Heart left ventricle (tissue), 16 donors: ENCODE measurements at regions not wholly inside any gene's neighbourhood (a gene's known extent, or its start where the extent isn't known, plus 50 kb on each side); places are given as distances from the start of the nearest gene placed in this dataset.

Source experiments
- ATAC-seq, 4 donors: fragments of 200-7000 bp; cut with Tn5 transposase; one replicate each; pipeline ENCODE4 v1.9.1; 2020 to 2022; ENCODE audit warnings: moderate library complexity in 4 of 4, mild to moderate bottlenecking in 3 of 4, moderate number of reproducible peaks in 1 of 4
- DNase-seq, 5 donors: peaks; one replicate each; pipeline ENCODE4 v3.0.0-alpha.2; 2020
- H3K27ac ChIP-seq, 12 donors: fragments of 200-600 bp; sonication (generic) in 4 of 12; one replicate each; pipeline versions ENCODE4 v1.5.0 to v1.8.0; 2016 to 2022; ENCODE audit warnings: mild to moderate bottlenecking in 2 of 12
- H3K27me3 ChIP-seq, 9 donors: fragments of 200-600 bp; sonication (generic) in 2 of 9; one replicate each; pipeline versions ENCODE4 v1.5.1 to v1.8.0; 2016 to 2022; ENCODE audit warnings: mild to moderate bottlenecking in 3 of 9
- H3K36me3 ChIP-seq, 9 donors: fragments of 200-600 bp; sonication (generic) in 2 of 9; one replicate each; pipeline versions ENCODE4 v1.5.0 to v1.8.0; 2018 to 2022; ENCODE audit warnings: mild to moderate bottlenecking in 2 of 9
- H3K4me1 ChIP-seq, 12 donors: fragments of 200-600 bp; sonication (generic) in 4 of 12; one replicate each; pipeline versions ENCODE4 v1.5.0 to v1.8.0; 2016 to 2022; ENCODE audit warnings: mild to moderate bottlenecking in 3 of 12
- H3K4me3 ChIP-seq, 12 donors: fragments of 200-600 bp; sonication (generic) in 4 of 12; one replicate each; pipeline versions ENCODE4 v1.5.0 to v1.8.0; 2017 to 2022; ENCODE audit warnings: mild to moderate bottlenecking in 9 of 12, moderate library complexity in 4 of 12
- H3K9me3 ChIP-seq, 12 donors: fragments of 200-600 bp; sonication (generic) in 4 of 12; one replicate each; pipeline versions ENCODE4 v1.5.0 to v1.8.0; 2016 to 2022; ENCODE audit warnings: mild to moderate bottlenecking in 1 of 12
- POLR2A ChIP-seq, 2 donors: fragments of 450-650 bp; IDR thresholded peaks; one replicate each; pipeline ENCODE4 v1.6.1; 2017; ENCODE audit warnings: antibody characterized with exemption in 2 of 2, mild to moderate bottlenecking in 2 of 2, moderate library complexity in 2 of 2
- WGBS, 4 donors: extraction: QIAGEN DNeasy Blood & Tissue Kit in 2 of 4; methylation state at CpG; one replicate each; pipeline versions ENCODE4 v1.1.5 to v1.1.7; 2013 to 2018; 5-methylcytosine and 5-hydroxymethylcytosine counted together
- intact Hi-C, 10 donors: fragments of 100-400 bp; cut with DNase I; formaldehyde crosslinking; loops; one replicate each; pipeline versions ENCODE4 v1.11.1 to v1.14.2; 2022
- TF ChIP-seq, protein P1 (sequence below), 12 donors: fragments of 200-600 bp; sonication (generic) in 4 of 12; IDR thresholded peaks; one replicate each; pipeline versions ENCODE4 v1.5.0 to v1.8.0; 2018 to 2022; ENCODE audit warnings: antibody characterized with exemption in 12 of 12, mild to moderate bottlenecking in 5 of 12
- donor health status: ischemic (EF 13 %, LVEDD 7.1; RV severe dilation, severe dysfunction).
- donor health status: healthy with polysubstance abuse.
- donor health status: DM: no; HTN: yes; CAD: no.
- donor health status: DM: no; HTN: no; CAD: no.
- donor health status: ischemic (EF 25% LVEDD 6.9; RV normal size, moderate dysfunction).
- donor health status: ischemic (EF 25% LVEDD 5.7; RV mildly dilated, moderate dysfunction).
- donor health status: healthy.
- donor health status: DM: yes; HTN: yes; CAD: no.
- donor health status: ischemic (EF 35%, LVEDD 5.7; RV mildly dilated, moderate dysfunction).
- donor health status: nonischemic (EF 11% LVEDD 7.7; RV severe dilation, severe dysfunction).
- donor health status: DM: yes; HTN: yes; CAD: no.
- donor health status: PGD.
- donor health status: ischemic (EF 29% LVEDD 5.4; RV normal size, mild dysfunction).
- donor health status: nonischemic (EF 23%, LVEDD 6.1; RV moderate dilation, normal function).

DNA sequence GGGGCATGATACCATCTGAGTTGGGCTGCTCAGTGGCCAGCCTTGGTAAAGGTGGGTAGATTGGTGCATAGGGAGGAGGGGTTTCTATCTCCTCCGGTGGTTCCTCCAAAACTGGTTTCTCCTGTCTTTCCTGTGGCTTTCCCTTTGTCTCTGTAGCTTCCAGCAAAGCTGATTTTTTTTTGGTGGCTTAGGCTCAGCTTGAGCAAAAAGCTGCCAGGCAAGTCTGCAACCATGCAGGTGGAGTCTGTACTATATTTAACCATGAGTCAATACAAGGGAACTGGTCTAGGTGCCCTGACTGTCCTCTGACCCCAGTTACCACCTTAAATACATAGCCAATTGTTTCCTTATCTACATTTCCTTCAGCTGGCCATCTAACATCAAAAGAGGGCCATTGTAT is 64.0 kb upstream of the ZNF681 start:
- H3K9me3 ChIP-seq = peaks cover 0 to 59% (median 34%) of the 10 kb centered on the region in 12 donors
- intact Hi-C loops = no loop called here

DNA sequence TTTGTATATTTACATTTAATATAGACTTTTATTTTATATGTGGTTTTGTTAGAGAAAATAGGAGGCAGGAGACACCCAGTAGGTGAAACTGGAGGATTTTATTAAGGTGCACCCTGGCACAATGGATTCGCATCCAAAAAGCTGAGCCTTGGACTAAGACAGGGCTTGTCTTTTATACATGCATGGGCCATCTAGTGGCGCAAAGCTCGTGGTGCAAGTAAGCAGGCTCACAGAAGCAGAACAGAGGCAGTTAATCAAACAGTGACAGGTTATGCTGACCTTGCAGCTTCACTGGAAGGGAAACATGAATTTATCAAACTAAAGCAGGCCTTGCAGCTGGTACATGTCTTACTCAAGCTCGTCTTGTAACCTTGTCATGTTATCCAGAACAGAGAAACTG is 58.8 kb upstream of the ZNF681 start:
- H3K27me3 ChIP-seq = no peaks in the 10 kb centered on the region
- H3K4me3 ChIP-seq = no peak overlapping the region
- intact Hi-C loops = no loop called here
- H3K9me3 ChIP-seq = peaks cover 0 to 27% (median 1%) of the 10 kb centered on the region in 12 donors
- no peaks in the 10 kb centered on the region for H3K4me1 ChIP-seq
- TF ChIP-seq, protein P1, sequence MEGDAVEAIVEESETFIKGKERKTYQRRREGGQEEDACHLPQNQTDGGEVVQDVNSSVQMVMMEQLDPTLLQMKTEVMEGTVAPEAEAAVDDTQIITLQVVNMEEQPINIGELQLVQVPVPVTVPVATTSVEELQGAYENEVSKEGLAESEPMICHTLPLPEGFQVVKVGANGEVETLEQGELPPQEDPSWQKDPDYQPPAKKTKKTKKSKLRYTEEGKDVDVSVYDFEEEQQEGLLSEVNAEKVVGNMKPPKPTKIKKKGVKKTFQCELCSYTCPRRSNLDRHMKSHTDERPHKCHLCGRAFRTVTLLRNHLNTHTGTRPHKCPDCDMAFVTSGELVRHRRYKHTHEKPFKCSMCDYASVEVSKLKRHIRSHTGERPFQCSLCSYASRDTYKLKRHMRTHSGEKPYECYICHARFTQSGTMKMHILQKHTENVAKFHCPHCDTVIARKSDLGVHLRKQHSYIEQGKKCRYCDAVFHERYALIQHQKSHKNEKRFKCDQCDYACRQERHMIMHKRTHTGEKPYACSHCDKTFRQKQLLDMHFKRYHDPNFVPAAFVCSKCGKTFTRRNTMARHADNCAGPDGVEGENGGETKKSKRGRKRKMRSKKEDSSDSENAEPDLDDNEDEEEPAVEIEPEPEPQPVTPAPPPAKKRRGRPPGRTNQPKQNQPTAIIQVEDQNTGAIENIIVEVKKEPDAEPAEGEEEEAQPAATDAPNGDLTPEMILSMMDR (IDR thresholded peaks at IDR 0.05) = peak; percentile 15 to 53 (median 36)
- TF ChIP-seq POLR2A (IDR thresholded peaks at IDR 0.05) = no peak
- H3K36me3 ChIP-seq = no peaks in the 10 kb centered on the region
- peak in 1 of 5 donors; percentile 37 for DNase-seq
- H3K27ac ChIP-seq = no peak overlapping the region
- 48 to 70% (median 59%) methylated on average over 4 of the region's 4 CpGs for WGBS, 4 donors
- peak in 3 of 4 donors; percentile 42 to 57 (median 53) for ATAC-seq

More for the DNA sequence above, 64.0 kb upstream of the ZNF681 start:
- WGBS, 4 donors = 90 to 100% (median 97%) methylated on average over 1 of the region's 1 CpG
- DNase-seq (no peak), ATAC-seq (no peak)
- TF ChIP-seq, protein P1 (IDR thresholded peaks at IDR 0.05) = no peak
- no peak for TF ChIP-seq POLR2A (IDR thresholded peaks at IDR 0.05)
- H3K4me3 ChIP-seq = no peak overlapping the region
- no peaks in the 10 kb centered on the region for H3K27me3 ChIP-seq
- H3K36me3 ChIP-seq = no peaks in the 10 kb centered on the region
- no peaks in the 10 kb centered on the region for H3K4me1 ChIP-seq
- H3K27ac ChIP-seq = no peak overlapping the region

DNA sequence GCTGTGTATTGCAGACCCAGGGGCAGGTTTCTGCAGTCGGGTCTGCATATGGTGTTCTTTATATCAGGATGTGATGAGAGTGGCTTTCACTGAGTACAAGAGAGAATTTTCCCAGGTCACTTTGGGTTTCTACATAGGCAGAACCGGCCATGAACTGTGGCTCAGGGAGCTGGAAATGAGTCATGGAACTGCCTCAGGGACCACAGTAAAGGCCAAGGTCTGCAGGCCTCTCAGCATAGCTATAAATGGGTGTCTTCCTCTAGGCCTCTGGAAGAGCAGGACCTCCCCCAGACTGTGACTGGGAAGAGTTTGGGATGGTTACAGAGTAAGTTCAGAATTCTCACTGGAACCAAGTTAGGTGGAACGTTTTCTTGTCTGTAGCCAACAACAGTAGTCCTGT is 51.8 kb upstream of the ZNF681 start:
- Histone ChIP-seq H3K9me3 (peaks cover 0 to 3% (median 0%) of the 10 kb centered on the region in 12 donors), H3K4me3 (no peak overlapping the region), H3K27me3 (no peaks in the 10 kb centered on the region), H3K4me1 (no peaks in the 10 kb centered on the region), H3K27ac (no peak overlapping the region), H3K36me3 (peaks cover 0 to 3% (median 0%) of the 10 kb centered on the region in 9 donors)
- DNase-seq (no peak), ATAC-seq (no peak)
- WGBS, 4 donors = 57 to 61% (median 60%) methylated on average over 3 of the region's 3 CpGs
- TF ChIP-seq, protein P1 (IDR thresholded peaks at IDR 0.05) = no peak
- TF ChIP-seq POLR2A (IDR thresholded peaks at IDR 0.05) = no peak
- intact Hi-C loops = no loop called here
